GM18505 (cell line): ENCODE measurements at regions not wholly inside any gene's neighbourhood (a gene's known extent, or its start where the extent isn't known, plus 50 kb on each side); places are given as distances from the start of the nearest gene placed in this dataset.

Experiments
- ATAC-seq: cut with Tn5 transposase; IDR thresholded peaks from one replicate; pipeline ENCODE4 v1.9.1; 2021; ENCODE audit not compliant: unreplicated experiment
- POLR2A ChIP-seq: IDR thresholded peaks from 4 replicates; pipeline ENCODE4 v1.6.1; 2011; ENCODE audit warnings: borderline replicate concordance; ENCODE audit not compliant: insufficient read depth, insufficient read length; ENCODE audit errors: extremely low read depth

- no peak for TF ChIP-seq POLR2A
- ATAC-seq, result no peak
Measured at GRCh38 chr5:35430381-35431162, 187.1 kb upstream of the SPEF2 start.

DNA sequence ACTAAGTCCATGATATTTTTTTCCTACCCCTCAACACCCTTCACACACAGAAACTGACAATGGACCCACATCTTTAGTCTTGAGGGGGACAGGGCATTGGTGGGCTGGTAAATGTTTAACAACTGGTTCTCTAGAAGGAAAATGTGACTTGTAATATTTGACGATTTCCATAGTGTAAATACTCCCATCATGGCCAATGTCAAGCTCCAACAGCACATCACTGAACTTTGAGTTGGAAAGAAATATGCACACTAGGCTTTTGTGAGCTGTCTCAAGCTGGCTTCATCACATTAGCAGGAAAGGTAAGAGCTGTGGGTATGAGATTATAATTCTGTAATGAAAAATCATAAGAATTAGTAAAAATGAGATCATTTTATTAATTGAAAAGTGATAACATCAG, 189.9 kb upstream of the PRLR start:
- no peak for ATAC-seq
- no peak for TF ChIP-seq POLR2A

DNA sequence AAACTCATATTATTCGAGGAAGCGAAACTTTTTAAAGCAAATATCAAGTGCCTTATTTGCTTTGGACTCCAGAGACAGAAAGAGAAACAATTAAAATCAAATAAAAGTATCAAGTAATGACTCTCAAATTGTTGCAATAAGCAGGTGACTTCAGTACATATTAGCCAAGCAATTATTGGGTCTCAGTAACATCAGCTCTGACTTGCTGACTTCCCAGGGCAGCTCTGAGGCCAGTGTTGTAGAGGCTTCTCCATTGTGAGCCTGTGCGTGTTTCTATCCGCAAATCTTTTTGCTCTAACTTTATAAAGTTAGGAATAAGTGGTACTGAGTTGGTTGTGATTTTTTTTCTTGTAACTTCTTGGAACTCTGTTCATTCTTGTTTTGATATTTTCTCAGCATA, 186.8 kb upstream of the PRLR start:
- ATAC-seq, result no peak
- no peak for TF ChIP-seq POLR2A

DNA sequence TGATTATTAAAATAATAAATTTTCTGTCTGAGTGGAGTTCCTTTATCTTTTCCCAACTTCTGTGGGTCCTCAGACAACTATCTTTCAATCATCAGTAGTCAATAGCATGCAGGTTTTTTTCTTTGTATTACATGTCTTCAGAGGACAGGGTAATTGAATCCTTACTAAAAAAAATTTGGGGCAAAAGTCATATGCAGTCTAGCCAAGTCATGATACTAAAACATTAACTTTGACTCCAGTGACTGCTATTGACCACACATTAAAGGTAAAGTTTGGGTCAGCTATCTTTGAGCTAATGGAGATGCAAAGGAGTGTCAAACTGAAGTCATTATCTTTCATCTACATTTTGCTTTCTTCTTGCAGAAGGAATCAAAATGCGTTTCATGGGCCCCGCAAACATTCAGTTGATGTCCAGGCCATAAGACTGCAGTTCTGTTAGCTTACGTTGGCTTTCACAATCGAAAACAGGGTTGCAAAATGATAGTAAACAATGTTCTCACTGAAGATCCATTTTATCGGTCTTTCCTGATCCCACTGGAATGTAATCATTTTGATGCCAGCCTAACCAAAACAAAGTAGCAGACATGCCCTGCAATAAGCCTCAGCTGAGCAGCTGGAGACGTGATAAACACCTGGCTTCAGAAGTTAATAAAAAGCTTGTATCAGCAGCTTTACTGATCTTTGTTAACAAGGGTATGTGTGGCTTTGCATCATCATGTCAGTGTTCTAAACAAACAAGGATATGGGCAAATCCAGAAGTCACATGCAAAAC, 186.1 kb upstream of the PRLR start:
- TF ChIP-seq POLR2A, result no peak
- no peak for ATAC-seq

- no peak for TF ChIP-seq POLR2A
- ATAC-seq, result no peak
Measured at GRCh38 chr5:35415309-35415708, 185.0 kb upstream of the PRLR start.

- TF ChIP-seq POLR2A, result no peak
- ATAC-seq, result no peak
Measured at GRCh38 chr5:35409361-35409760, 179.1 kb upstream of the PRLR start.

DNA sequence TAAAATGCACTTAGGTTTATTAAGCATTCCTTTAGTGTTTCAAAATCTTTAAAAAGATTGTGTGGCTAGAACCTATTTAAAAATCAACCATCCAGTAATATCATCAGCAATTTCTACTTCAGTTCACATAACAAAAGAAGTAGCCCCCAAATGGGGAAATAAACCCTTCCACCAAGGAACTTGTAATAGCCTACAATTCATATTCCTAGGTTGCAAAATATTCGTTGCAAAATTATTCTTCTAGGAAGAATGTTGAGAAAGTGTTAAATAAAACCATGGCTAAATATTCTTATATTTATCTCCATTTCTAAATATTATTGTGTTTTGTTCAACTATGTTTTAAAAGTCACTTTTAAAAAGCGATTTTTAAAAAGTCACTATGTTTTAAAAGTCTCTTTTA, 177.9 kb upstream of the PRLR start:
- no peak for ATAC-seq
- TF ChIP-seq POLR2A, result no peak

DNA sequence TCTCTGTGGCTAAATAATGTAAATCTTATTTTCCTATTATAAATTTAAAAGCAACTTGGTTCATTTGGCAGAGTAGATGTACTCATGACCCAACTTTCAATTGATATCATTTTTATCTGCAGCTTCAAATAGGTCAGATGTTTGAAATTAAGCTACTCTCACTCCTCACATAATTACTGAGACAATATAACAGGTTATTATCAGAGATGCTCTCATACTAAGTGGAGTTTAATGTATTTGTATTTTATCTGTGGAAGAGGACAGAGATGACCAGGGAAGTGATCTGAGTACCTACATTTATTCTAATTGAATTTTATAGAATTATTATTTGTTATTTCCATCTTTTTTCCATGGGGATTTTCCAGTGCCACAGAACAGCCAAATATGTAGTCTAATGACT, 177.4 kb upstream of the PRLR start:
- TF ChIP-seq POLR2A, result no peak
- no peak for ATAC-seq

DNA sequence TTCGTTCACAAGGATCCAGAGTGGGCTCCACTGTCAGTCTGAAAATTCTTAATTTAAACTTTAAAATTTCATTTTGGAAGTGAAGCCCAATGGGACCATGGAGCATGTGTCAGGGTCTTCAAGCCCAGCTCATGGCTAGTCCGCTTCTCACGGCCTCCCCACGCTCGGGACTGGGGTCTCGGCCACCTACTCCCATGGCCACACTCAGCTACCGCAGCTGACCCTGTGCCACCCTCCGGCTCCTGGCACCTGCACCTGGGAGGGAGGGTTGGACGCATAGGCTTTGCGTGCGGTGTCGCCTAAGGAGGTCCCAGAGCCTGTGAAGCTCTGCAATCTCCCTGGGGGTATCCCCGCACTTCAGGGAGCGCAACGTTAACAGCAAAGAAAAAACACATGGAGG, 175.7 kb upstream of the PRLR start:
- TF ChIP-seq POLR2A, result no peak
- ATAC-seq, result no peak

GRCh38 chr5:35404701-35405100, 174.4 kb upstream of the PRLR start:
- no peak for ATAC-seq

GRCh38 chr5:35393901-35394300, 163.6 kb upstream of the PRLR start:
- no peak for TF ChIP-seq POLR2A

More at GRCh38 chr5:35404701-35405100, 174.4 kb upstream of the PRLR start:
- TF ChIP-seq POLR2A, result no peak

GRCh38 chr5:35384658-35385057, 154.4 kb upstream of the PRLR start:
- ATAC-seq, result no peak
- no peak for TF ChIP-seq POLR2A

More at GRCh38 chr5:35393901-35394300, 163.6 kb upstream of the PRLR start:
- ATAC-seq, result no peak

- ATAC-seq, result no peak
- TF ChIP-seq POLR2A, result no peak
Measured at GRCh38 chr5:35383041-35383440, 152.8 kb upstream of the PRLR start.

- ATAC-seq, result no peak
- TF ChIP-seq POLR2A, result no peak
Measured at GRCh38 chr5:35377653-35378052, 147.4 kb upstream of the PRLR start.
